ENCODE measurements at regions not wholly inside any gene's neighbourhood (a gene's known extent, or its start where the extent isn't known, plus 50 kb on each side); places are given as distances from the start of the nearest gene placed in this dataset.

DNA sequence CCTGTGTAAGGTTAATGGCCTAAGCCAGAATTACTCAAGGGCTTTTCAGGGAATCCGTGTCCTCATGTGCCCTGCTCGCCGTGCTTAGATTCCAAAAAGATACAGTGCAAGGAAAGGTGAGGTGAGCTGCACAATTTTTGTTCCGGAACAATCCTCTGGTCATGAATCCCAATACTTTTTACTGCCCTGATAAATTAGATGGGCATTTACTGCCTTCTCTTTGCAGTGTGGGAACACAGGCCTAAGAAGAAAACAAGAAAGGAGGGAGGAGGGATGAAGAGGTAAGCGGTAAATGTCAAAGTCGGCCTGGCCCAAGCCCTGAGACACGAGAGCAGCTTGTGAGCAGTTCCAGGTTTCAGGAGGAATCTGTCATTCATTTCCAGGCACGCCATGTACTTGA is 390.9 kb upstream of the SULF2 start:
- BruUV-seq (replicated peaks): no TSS peak
- Mint-ChIP-seq H3K36me3 (ENCODE audit: insufficient read depth, unreplicated experiment) (peaks cover 6% of the 10 kb centered on the region), H3K9me3 (ENCODE audit: low read depth, unreplicated experiment) (peaks cover 3% of the 10 kb centered on the region), H3K27ac (ENCODE audit: unreplicated experiment) (no peak overlapping the region), H3K27me3 (ENCODE audit: unreplicated experiment) (peaks cover 39% of the 10 kb centered on the region), H3K4me1 (ENCODE audit: low read depth, unreplicated experiment) (peaks cover 17% of the 10 kb centered on the region), H3K4me3 (ENCODE audit: low read depth, unreplicated experiment) (no peak overlapping the region)
- DNase-seq: no peak
- intact Hi-C loops (cut with micrococcal nuclease; ENCODE audit: unreplicated experiment): no loop called here
- TF ChIP-seq, protein P1, sequence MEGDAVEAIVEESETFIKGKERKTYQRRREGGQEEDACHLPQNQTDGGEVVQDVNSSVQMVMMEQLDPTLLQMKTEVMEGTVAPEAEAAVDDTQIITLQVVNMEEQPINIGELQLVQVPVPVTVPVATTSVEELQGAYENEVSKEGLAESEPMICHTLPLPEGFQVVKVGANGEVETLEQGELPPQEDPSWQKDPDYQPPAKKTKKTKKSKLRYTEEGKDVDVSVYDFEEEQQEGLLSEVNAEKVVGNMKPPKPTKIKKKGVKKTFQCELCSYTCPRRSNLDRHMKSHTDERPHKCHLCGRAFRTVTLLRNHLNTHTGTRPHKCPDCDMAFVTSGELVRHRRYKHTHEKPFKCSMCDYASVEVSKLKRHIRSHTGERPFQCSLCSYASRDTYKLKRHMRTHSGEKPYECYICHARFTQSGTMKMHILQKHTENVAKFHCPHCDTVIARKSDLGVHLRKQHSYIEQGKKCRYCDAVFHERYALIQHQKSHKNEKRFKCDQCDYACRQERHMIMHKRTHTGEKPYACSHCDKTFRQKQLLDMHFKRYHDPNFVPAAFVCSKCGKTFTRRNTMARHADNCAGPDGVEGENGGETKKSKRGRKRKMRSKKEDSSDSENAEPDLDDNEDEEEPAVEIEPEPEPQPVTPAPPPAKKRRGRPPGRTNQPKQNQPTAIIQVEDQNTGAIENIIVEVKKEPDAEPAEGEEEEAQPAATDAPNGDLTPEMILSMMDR (IDR thresholded peaks at IDR 0.05; ENCODE audit: unreplicated experiment): no peak
- CTCF ChIA-PET: no interaction called here

DNA sequence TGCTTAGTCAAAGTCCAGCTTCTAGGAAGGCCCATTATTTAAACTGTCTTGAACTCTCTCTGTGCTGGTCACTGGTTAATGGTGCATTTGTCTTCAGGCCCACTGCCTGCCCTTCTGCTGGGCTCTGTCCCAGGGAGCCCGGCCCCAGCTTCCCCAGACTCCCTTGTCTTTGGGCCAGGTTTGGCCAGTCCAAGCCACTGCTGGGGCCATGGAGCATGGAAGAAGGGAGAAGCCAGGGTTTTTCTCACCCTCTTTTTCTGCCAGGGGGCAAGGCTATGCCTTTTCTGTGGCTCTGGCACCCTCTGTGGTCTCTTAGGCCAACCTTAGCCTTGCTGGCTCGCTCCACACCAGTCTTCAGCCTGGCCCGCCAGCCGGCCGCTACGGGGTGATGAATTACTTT is 390.0 kb upstream of the SULF2 start:
- no peak overlapping the region for H3K27ac Mint-ChIP-seq (ENCODE audit: unreplicated experiment)
- peaks cover 3% of the 10 kb centered on the region for H3K9me3 Mint-ChIP-seq (ENCODE audit: low read depth, unreplicated experiment)
- BruUV-seq (replicated peaks): no TSS peak
- peaks cover 8% of the 10 kb centered on the region for H3K4me1 Mint-ChIP-seq (ENCODE audit: low read depth, unreplicated experiment)
- H3K4me3 Mint-ChIP-seq (ENCODE audit: low read depth, unreplicated experiment): no peak overlapping the region
- H3K36me3 Mint-ChIP-seq (ENCODE audit: insufficient read depth, unreplicated experiment): peaks cover 6% of the 10 kb centered on the region
- peaks cover 47% of the 10 kb centered on the region for H3K27me3 Mint-ChIP-seq (ENCODE audit: unreplicated experiment)
- TF ChIP-seq, protein P1 (IDR thresholded peaks at IDR 0.05; ENCODE audit: unreplicated experiment): no peak
- DNase-seq: no peak
- CTCF ChIA-PET: no interaction called here
- intact Hi-C loops (cut with micrococcal nuclease; ENCODE audit: unreplicated experiment): no loop called here

DNA sequence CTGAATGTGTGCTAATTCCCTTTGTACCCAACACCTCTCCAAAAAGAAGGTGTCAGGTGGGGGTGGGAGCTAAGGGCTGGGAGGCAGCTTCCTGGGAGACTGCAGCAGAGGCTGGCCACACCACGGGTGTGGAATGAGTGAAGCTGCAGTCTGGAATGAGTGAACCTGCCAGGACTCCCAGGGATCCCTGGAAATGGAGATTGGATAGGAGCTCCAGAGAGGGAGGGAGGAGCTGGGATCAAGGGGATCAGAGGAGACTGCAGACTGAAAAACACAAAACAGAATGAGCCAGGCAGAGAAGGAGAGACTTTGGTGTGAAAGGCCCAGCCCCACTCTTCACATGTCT is 387.0 kb upstream of the SULF2 start:
- Mint-ChIP-seq H3K36me3 (ENCODE audit: insufficient read depth, unreplicated experiment) (no peaks in the 10 kb centered on the region), H3K9me3 (ENCODE audit: low read depth, unreplicated experiment) (no peaks in the 10 kb centered on the region), H3K27ac (ENCODE audit: unreplicated experiment) (no peak overlapping the region), H3K4me1 (ENCODE audit: low read depth, unreplicated experiment) (no peaks in the 10 kb centered on the region), H3K4me3 (ENCODE audit: low read depth, unreplicated experiment) (no peak overlapping the region), H3K27me3 (ENCODE audit: unreplicated experiment) (peaks cover 74% of the 10 kb centered on the region)
- BruUV-seq (replicated peaks): no TSS peak
- DNase-seq: no peak
- CTCF ChIA-PET: no interaction called here
- intact Hi-C loops (cut with micrococcal nuclease; ENCODE audit: unreplicated experiment): no loop called here
- TF ChIP-seq, protein P1 (IDR thresholded peaks at IDR 0.05; ENCODE audit: unreplicated experiment): no peak

DNA sequence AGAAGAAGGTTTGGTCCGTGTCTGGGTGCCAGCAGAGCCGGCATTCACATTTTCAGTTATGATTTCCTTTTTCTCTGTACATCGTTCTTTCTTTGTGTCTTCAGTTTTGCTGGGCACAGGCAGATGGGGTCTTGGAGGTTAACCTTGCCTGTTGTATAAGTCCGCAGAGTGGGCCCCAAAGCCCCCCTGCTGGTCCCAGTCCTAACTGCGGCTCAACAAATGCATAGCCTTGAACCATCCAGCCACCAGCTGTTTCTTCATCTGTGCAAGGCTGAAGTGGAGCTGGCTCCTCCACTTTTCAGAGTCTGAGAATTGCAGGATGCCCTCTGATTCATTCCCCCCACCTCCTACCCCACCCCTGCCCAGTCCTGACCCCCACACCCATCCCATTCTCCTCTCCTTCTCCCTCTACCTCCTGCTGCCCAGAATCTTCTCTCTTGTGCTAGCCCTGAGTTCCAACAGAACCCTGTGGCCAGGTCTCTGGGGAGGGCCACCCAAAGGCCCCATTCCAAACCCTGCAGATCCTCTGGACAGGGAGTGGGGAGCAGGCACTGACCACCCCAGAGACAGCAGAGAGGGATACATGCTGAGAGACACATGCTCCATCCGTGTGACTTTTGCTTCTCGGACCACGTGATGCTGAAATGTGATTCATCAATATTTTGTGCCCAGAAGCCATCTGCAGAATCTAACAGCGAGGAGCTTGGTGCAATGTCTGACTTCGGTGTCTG is 386.5 kb upstream of the SULF2 start:
- no TSS peak for BruUV-seq (replicated peaks)
- peaks cover 79% of the 10 kb centered on the region for H3K27me3 Mint-ChIP-seq (ENCODE audit: unreplicated experiment)

More for the DNA sequence above, 386.5 kb upstream of the SULF2 start:
- no peak for DNase-seq
- Mint-ChIP-seq H3K4me1 (ENCODE audit: low read depth, unreplicated experiment) (no peaks in the 10 kb centered on the region), H3K36me3 (ENCODE audit: insufficient read depth, unreplicated experiment) (no peaks in the 10 kb centered on the region), H3K9me3 (ENCODE audit: low read depth, unreplicated experiment) (no peaks in the 10 kb centered on the region), H3K4me3 (ENCODE audit: low read depth, unreplicated experiment) (no peak overlapping the region), H3K27ac (ENCODE audit: unreplicated experiment) (no peak overlapping the region)
- CTCF ChIA-PET: interaction anchor here (0.9 to 1.0 kb wide), 2 partner anchors 11 to 19 kb away, joined by 3 read pairs; no protein-coding TSS in a partner anchor
- intact Hi-C loops (cut with micrococcal nuclease; ENCODE audit: unreplicated experiment): no loop called here
- TF ChIP-seq, protein P1 (IDR thresholded peaks at IDR 0.05; ENCODE audit: unreplicated experiment): no peak
